ENCODE measurements at regions not wholly inside any gene's neighbourhood (a gene's known extent, or its start where the extent isn't known, plus 50 kb on each side); places are given as distances from the start of the nearest gene placed in this dataset.

DNA sequence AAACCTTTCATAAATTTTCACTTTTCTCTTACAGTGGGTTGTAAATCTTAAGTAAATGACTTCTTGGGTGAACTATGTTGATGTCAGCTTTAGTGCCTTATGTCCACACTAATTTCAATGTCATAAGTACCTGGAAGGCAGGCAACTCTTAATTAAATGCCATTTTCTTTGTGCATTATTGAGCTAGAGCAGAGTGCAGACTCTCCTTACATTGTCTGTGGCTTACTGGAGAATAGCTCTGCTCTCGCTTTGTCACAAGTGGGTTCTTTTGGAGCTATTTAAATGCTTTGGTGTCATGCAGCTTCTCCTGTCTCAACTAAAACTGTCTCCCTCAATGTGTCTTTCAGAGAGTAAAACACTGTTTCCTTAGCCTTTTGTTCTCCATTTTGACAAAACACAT, 411.6 kb downstream of the STIM2 start:
- Histone ChIP-seq H3K4me1 (no peaks in the 10 kb centered on the region), H3K27ac (no peak overlapping the region), H3K9me3 (no peaks in the 10 kb centered on the region), H3K36me3 (no peaks in the 10 kb centered on the region), H3K4me3 (no peak overlapping the region), H3K27me3 (no peaks in the 10 kb centered on the region)
- intact Hi-C loops (cut with DNase I; ENCODE audit: low total_unique reads): no loop called here
- DNase-seq (ENCODE audit: low spot score in 2 of 2): no peak
- no peak for TF ChIP-seq POLR2A (IDR thresholded peaks at IDR 0.05)
- TF ChIP-seq, protein P1, sequence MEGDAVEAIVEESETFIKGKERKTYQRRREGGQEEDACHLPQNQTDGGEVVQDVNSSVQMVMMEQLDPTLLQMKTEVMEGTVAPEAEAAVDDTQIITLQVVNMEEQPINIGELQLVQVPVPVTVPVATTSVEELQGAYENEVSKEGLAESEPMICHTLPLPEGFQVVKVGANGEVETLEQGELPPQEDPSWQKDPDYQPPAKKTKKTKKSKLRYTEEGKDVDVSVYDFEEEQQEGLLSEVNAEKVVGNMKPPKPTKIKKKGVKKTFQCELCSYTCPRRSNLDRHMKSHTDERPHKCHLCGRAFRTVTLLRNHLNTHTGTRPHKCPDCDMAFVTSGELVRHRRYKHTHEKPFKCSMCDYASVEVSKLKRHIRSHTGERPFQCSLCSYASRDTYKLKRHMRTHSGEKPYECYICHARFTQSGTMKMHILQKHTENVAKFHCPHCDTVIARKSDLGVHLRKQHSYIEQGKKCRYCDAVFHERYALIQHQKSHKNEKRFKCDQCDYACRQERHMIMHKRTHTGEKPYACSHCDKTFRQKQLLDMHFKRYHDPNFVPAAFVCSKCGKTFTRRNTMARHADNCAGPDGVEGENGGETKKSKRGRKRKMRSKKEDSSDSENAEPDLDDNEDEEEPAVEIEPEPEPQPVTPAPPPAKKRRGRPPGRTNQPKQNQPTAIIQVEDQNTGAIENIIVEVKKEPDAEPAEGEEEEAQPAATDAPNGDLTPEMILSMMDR (IDR thresholded peaks at IDR 0.05): no peak

- no peak overlapping the region for H3K27ac ChIP-seq
- intact Hi-C loops (cut with DNase I; ENCODE audit: low total_unique reads): no loop called here
- no peaks in the 10 kb centered on the region for H3K36me3 ChIP-seq
- no peaks in the 10 kb centered on the region for H3K9me3 ChIP-seq
- no peak for DNase-seq (ENCODE audit: low spot score in 2 of 2)
- no peaks in the 10 kb centered on the region for H3K4me1 ChIP-seq
- TF ChIP-seq POLR2A (IDR thresholded peaks at IDR 0.05) (no peak), POLR2AphosphoS5 (IDR thresholded peaks at IDR 0.05) (no peak)
- TF ChIP-seq, protein P1 (IDR thresholded peaks at IDR 0.05): no peak
- H3K4me3 ChIP-seq: no peak overlapping the region
- no peaks in the 10 kb centered on the region for H3K27me3 ChIP-seq
These were observed 415.8 kb downstream of the STIM2 start for GRCh38 chr4:27276307-27277073.

DNA sequence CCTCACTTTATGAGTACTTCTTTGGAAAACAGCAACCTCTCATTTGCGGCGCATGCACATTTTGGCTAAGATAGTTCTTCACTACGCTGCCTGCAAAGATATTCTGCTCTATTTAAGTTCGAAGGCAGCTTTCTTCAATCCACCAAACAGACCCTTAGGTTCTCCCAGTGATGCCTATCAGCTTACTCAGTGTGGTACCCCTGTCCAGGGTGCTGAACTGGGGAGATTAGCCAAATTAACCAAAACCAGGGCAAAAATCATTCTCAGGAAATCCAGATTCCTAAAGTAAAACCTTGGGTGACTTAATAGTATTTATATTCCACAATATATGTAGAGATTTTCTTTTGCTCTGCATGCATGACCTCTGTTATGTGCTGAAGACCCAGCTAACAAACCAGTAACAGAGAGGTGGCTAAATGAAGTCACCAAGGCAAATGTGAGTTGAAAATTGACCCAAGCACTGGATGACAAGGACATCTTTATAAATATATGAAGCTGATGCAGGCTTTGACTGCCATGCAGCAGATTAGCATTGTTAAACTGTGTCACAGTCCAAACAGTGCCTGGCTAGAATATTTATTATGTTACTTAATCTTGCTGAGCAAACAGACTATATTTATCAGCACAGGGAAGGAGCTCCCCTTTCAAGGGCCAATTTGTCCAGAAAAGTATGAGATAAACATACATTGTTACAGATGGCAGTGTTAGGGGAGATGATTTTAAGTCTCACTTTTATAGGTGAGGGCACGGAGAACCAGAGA, 418.2 kb downstream of the STIM2 start:
- Histone ChIP-seq H3K4me3 (no peak overlapping the region), H3K36me3 (no peaks in the 10 kb centered on the region), H3K27ac (no peak overlapping the region), H3K4me1 (no peaks in the 10 kb centered on the region), H3K27me3 (no peaks in the 10 kb centered on the region), H3K9me3 (no peaks in the 10 kb centered on the region)
- DNase-seq (ENCODE audit: low spot score in 2 of 2): no peak
- TF ChIP-seq, protein P1 (IDR thresholded peaks at IDR 0.05): no peak
- TF ChIP-seq POLR2A (IDR thresholded peaks at IDR 0.05) (no peak), POLR2AphosphoS5 (IDR thresholded peaks at IDR 0.05) (no peak)
- intact Hi-C loops (cut with DNase I; ENCODE audit: low total_unique reads): no loop called here

DNA sequence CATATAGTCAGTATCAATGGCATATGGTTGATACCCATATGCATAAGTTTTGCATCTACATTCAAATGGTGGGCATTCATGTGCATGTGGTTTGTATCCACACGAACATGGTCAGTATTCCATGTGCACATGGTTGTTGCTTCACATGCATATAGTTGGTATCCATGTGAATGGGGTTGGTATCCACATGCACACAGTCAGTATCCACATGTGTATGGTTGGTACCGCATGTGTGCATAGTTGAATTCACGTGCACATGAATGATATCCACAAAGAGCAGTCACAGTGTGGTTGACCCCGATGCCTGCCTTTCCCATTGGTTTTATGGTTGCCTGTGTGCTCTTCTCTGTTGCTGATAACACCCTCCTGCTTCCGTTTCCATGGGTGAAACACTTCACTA, 427.9 kb downstream of the STIM2 start:
- TF ChIP-seq, protein P1 (IDR thresholded peaks at IDR 0.05): no peak
- no peak for TF ChIP-seq POLR2A (IDR thresholded peaks at IDR 0.05)
- TF ChIP-seq POLR2AphosphoS5 (IDR thresholded peaks at IDR 0.05): no peak
- intact Hi-C loops (cut with DNase I; ENCODE audit: low total_unique reads): no loop called here
- Histone ChIP-seq H3K4me1 (no peaks in the 10 kb centered on the region), H3K27me3 (no peaks in the 10 kb centered on the region), H3K36me3 (no peaks in the 10 kb centered on the region), H3K27ac (no peak overlapping the region), H3K4me3 (no peak overlapping the region), H3K9me3 (no peaks in the 10 kb centered on the region)
- no peak for DNase-seq (ENCODE audit: low spot score in 2 of 2)

DNA sequence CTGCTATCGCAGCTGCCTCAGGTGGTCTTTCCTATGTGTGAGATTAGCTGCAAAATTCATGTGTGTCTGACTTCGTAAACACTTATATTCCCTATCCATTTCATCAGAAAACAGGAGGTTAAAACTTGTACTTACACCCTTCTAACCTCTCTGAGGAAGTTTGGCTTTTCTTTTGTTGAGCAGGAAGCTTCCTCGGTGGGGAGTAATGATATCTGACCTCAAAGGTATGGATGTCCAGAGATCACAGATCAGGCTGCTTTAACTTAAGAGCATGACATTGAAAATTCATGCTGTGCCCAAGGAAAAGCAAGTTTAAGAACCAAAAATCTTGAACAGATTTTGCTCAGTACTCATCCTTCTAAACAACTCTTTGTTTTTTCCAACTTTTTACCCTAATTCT, 429.1 kb downstream of the STIM2 start:
- Histone ChIP-seq H3K4me1 (no peaks in the 10 kb centered on the region), H3K4me3 (no peak overlapping the region), H3K9me3 (no peaks in the 10 kb centered on the region), H3K27me3 (no peaks in the 10 kb centered on the region), H3K36me3 (no peaks in the 10 kb centered on the region), H3K27ac (no peak overlapping the region)
- DNase-seq (ENCODE audit: low spot score in 2 of 2): no peak
- no peak for TF ChIP-seq POLR2A (IDR thresholded peaks at IDR 0.05)
- TF ChIP-seq POLR2AphosphoS5 (IDR thresholded peaks at IDR 0.05): no peak
- TF ChIP-seq, protein P1 (IDR thresholded peaks at IDR 0.05): no peak
- intact Hi-C loops (cut with DNase I; ENCODE audit: low total_unique reads): no loop called here
